ENCODE measurements at regions not wholly inside any gene's neighbourhood (a gene's known extent, or its start where the extent isn't known, plus 50 kb on each side); places are given as distances from the start of the nearest gene placed in this dataset.

- no peak for DNase-seq (ENCODE audit: extremely low spot score)
- Histone ChIP-seq H3K27ac (replicated peaks in 1 of 4) (no peak overlapping the region), H3K4me1 (no peaks in the 10 kb centered on the region), H3K36me3 (no peaks in the 10 kb centered on the region), H3K4me3 (no peak overlapping the region), H3K9me3 (peaks cover 0 to 26% (median 12%) of the 10 kb centered on the region in 4 donors), H3K27me3 (no peaks in the 10 kb centered on the region)
- WGBS: 84% methylated on average over 2 of the region's 2 CpGs
- intact Hi-C loops (cut with DNase I): no loop called here
- TF ChIP-seq POLR2A (IDR thresholded peaks at IDR 0.05; ENCODE audit: low read depth) (no peak), CTCF (IDR thresholded peaks at IDR 0.05) (no peak), EP300 (IDR thresholded peaks at IDR 0.05) (no peak)
These were observed 481.6 kb upstream of the MYT1L start for GRCh38 chr2:2812648-2813047.

- Histone ChIP-seq H3K9me3 (peaks cover 0 to 26% (median 12%) of the 10 kb centered on the region in 4 donors), H3K27ac (replicated peaks in 1 of 4) (no peak overlapping the region), H3K4me3 (no peak overlapping the region), H3K4me1 (no peaks in the 10 kb centered on the region), H3K27me3 (no peaks in the 10 kb centered on the region), H3K36me3 (no peaks in the 10 kb centered on the region)
- TF ChIP-seq CTCF (IDR thresholded peaks at IDR 0.05): no peak
- no peak for TF ChIP-seq POLR2AphosphoS5 (IDR thresholded peaks at IDR 0.05)
- no peak for TF ChIP-seq EP300 (IDR thresholded peaks at IDR 0.05)
- TF ChIP-seq POLR2A (IDR thresholded peaks at IDR 0.05; ENCODE audit: low read depth): no peak
- intact Hi-C loops (cut with DNase I): no loop called here
- 67% methylated on average over 3 of the region's 3 CpGs for WGBS
- no peak for DNase-seq (ENCODE audit: extremely low spot score)
These were observed 481.0 kb upstream of the MYT1L start for GRCh38 chr2:2812117-2812516.

- 74% methylated on average over 6 of the region's 6 CpGs for WGBS
- Histone ChIP-seq H3K9me3 (peaks cover 0 to 26% (median 12%) of the 10 kb centered on the region in 4 donors), H3K4me1 (no peaks in the 10 kb centered on the region), H3K36me3 (no peaks in the 10 kb centered on the region), H3K27me3 (no peaks in the 10 kb centered on the region), H3K4me3 (no peak overlapping the region), H3K27ac (replicated peaks in 1 of 4) (no peak overlapping the region)
- DNase-seq (ENCODE audit: extremely low spot score): no peak
- intact Hi-C loops (cut with DNase I): no loop called here
- no peak for TF ChIP-seq CTCF (IDR thresholded peaks at IDR 0.05)
- TF ChIP-seq POLR2AphosphoS5 (IDR thresholded peaks at IDR 0.05): no peak
- no peak for TF ChIP-seq EP300 (IDR thresholded peaks at IDR 0.05)
- TF ChIP-seq POLR2A (IDR thresholded peaks at IDR 0.05; ENCODE audit: low read depth): no peak
These were observed 479.4 kb upstream of the MYT1L start for GRCh38 chr2:2810504-2810903.

GRCh38 chr2:2809771-2810170 lies 478.7 kb upstream of the MYT1L start:
- H3K36me3 ChIP-seq: no peaks in the 10 kb centered on the region
- H3K27ac ChIP-seq (replicated peaks in 1 of 4): no peak overlapping the region
- H3K9me3 ChIP-seq: peaks cover 0 to 24% (median 11%) of the 10 kb centered on the region in 4 donors
- intact Hi-C loops (cut with DNase I): no loop called here
- no peak for DNase-seq (ENCODE audit: extremely low spot score)
- TF ChIP-seq CTCF (IDR thresholded peaks at IDR 0.05) (no peak), POLR2A (IDR thresholded peaks at IDR 0.05; ENCODE audit: low read depth) (no peak), POLR2AphosphoS5 (IDR thresholded peaks at IDR 0.05) (no peak), EP300 (IDR thresholded peaks at IDR 0.05) (no peak)
- WGBS: 88% methylated on average over 7 of the region's 7 CpGs
- H3K27me3 ChIP-seq: no peaks in the 10 kb centered on the region
- no peaks in the 10 kb centered on the region for H3K4me1 ChIP-seq
- H3K4me3 ChIP-seq: no peak overlapping the region

GRCh38 chr2:2808551-2809058 lies 477.5 kb upstream of the MYT1L start:
- no peaks in the 10 kb centered on the region for H3K27me3 ChIP-seq
- H3K27ac ChIP-seq (replicated peaks in 1 of 4): no peak overlapping the region
- no peak overlapping the region for H3K4me3 ChIP-seq
- peak; percentile 91 for DNase-seq (ENCODE audit: extremely low spot score)
- TF ChIP-seq POLR2A (IDR thresholded peaks at IDR 0.05; ENCODE audit: low read depth): no peak
- TF ChIP-seq CTCF (IDR thresholded peaks at IDR 0.05): no peak
- TF ChIP-seq EP300 (IDR thresholded peaks at IDR 0.05): no peak
- peaks cover 0 to 12% (median under 1%) of the 10 kb centered on the region in 4 donors for H3K9me3 ChIP-seq
- H3K36me3 ChIP-seq: no peaks in the 10 kb centered on the region
- WGBS: 68% methylated on average over 6 of the region's 7 CpGs
- intact Hi-C loops (cut with DNase I): no loop called here
- H3K4me1 ChIP-seq: no peaks in the 10 kb centered on the region
